IMR-90 (cell line): ENCODE measurements at regions not wholly inside any gene's neighbourhood (a gene's known extent, or its start where the extent isn't known, plus 50 kb on each side); places are given as distances from the start of the nearest gene placed in this dataset.
"Not testable (repeated sequence)": the region's sequence is repeated elsewhere in the genome, so short reads cannot be mapped to it uniquely, and the experiment has no call there.

Source experiments
- BHLHE40 ChIP-seq: fragments of 150-350 bp; IDR thresholded peaks from 2 replicates; pipeline ENCODE4 v1.6.1; 2016; ENCODE audit warnings: mild to moderate bottlenecking, low read depth, low read length
- CEBPB ChIP-seq: IDR thresholded peaks from 2 replicates; pipeline ENCODE4 v1.6.1; 2012; ENCODE audit warnings: low read depth, low read length, improper control_type of control experiment
- CTCF ChIP-seq: conservative IDR thresholded peaks from 2 replicates; pipeline ENCODE4 v1.5.1; 2012; ENCODE audit warnings: mild to moderate bottlenecking, low read depth, low read length, improper control_type of control experiment
- ELK1 ChIP-seq: fragments of 150-350 bp; IDR thresholded peaks from 2 replicates; pipeline ENCODE4 v1.6.1; 2016; ENCODE audit warnings: low read depth, mild to moderate bottlenecking, low read length, moderate library complexity, borderline replicate concordance
- FOS ChIP-seq: fragments of 150-350 bp; IDR thresholded peaks from 2 replicates; pipeline ENCODE4 v1.6.1; 2016; ENCODE audit warnings: low read depth, low read length
- MAFK ChIP-seq: IDR thresholded peaks from 2 replicates; pipeline ENCODE4 v1.6.1; 2012; ENCODE audit warnings: low read depth, low read length, improper control_type of control experiment
- MAZ ChIP-seq: IDR thresholded peaks from 2 replicates; pipeline ENCODE4 v1.6.1; 2012; ENCODE audit warnings: low read depth, mild to moderate bottlenecking, low read length, improper control_type of control experiment, moderate library complexity, borderline replicate concordance
- MXI1 ChIP-seq: IDR thresholded peaks from 2 replicates; pipeline ENCODE4 v1.6.1; 2012; ENCODE audit warnings: low read depth, mild to moderate bottlenecking, low read length, moderate library complexity, borderline replicate concordance
- POLR2A ChIP-seq: IDR thresholded peaks from 2 replicates; pipeline ENCODE4 v1.6.1; 2012; ENCODE audit warnings: mild to moderate bottlenecking, low read depth, low read length
- RAD21 ChIP-seq: IDR thresholded peaks from 2 replicates; pipeline ENCODE4 v1.6.1; 2012; ENCODE audit warnings: low read length, improper control_type of control experiment
- RFX5 ChIP-seq: IDR thresholded peaks from 2 replicates; pipeline ENCODE4 v1.8.0; 2012; ENCODE audit warnings: low read depth, mild to moderate bottlenecking, low read length, moderate library complexity
- TF ChIP-seq, protein P1 (sequence below): fragments of 150-350 bp; IDR thresholded peaks from 2 replicates; pipeline ENCODE4 v1.6.1; 2017; ENCODE audit warnings: mild to moderate bottlenecking, antibody characterized with exemption, low read length, low read depth

DNA sequence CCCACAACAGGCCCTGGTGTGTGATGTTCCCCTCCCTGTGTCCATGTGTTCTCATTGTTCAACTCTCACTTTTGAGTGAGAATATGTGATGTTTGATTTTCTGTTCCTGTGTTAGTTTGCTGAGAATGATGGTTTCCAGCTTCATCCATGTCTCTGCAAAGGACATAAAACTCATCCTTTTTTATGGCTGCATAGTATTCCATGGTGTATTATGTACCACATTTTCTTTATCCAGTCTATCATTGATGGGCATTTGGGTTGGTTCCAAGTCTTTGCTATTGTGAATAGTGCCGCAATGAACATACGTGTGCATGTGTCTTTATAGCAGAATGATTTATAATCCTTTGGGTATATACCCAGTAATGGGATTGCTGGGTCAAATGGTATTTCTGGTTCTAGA is 59.4 kb downstream of the SHOC1 start:
- not testable (repeated sequence) for TF ChIP-seq CTCF, POLR2A, RFX5, MAZ, BHLHE40, CEBPB, MXI1, MAFK, RAD21, ELK1, FOS
- TF ChIP-seq, protein P1, sequence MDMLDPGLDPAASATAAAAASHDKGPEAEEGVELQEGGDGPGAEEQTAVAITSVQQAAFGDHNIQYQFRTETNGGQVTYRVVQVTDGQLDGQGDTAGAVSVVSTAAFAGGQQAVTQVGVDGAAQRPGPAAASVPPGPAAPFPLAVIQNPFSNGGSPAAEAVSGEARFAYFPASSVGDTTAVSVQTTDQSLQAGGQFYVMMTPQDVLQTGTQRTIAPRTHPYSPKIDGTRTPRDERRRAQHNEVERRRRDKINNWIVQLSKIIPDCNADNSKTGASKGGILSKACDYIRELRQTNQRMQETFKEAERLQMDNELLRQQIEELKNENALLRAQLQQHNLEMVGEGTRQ, result not testable (repeated sequence)
